Activated CD8-positive, alpha-beta T cell treated with anti-CD3 and anti-CD28 coated beads, Interleukin-2, amount 10 ng/mL, durations not matched to agents 7 days and 5 days (primary cell): ENCODE measurements at regions not wholly inside any gene's neighbourhood (a gene's known extent, or its start where the extent isn't known, plus 50 kb on each side); places are given as distances from the start of the nearest gene placed in this dataset.

ENCODE experiments used
- ATAC-seq: fragments of 150-1000 bp; cut with Tn5 transposase; one replicate; pipeline ENCODE4 v1.10.0; 2021; ENCODE audit warnings: moderate library complexity
- CTCF ChIA-PET: fragments of 350-600 bp; sonication (Branson Sonifier 250); formaldehyde crosslinking; loops from one replicate; lab custom pipeline; 2021; ENCODE audit warnings: antibody characterized with exemption; lab: Charles Lee
- POLR2A ChIA-PET: fragments of 350-600 bp; sonication (Branson Sonifier 250); formaldehyde crosslinking; loops from one replicate; lab custom pipeline; 2021; ENCODE audit warnings: antibody characterized with exemption; lab: Charles Lee
- DNase-seq: peaks from one replicate; pipeline ENCODE4 v3.0.0-alpha.2; 2020
- H3K27ac Mint-ChIP-seq: one replicate; pipeline ENCODE4 v1.8.0; 2021; ENCODE audit warnings: mild to moderate bottlenecking, mixed read lengths
- H3K27me3 Mint-ChIP-seq: one replicate; pipeline ENCODE4 v1.8.0; 2021; ENCODE audit warnings: low read depth, mixed read lengths
- H3K36me3 Mint-ChIP-seq: one replicate; pipeline ENCODE4 v1.8.0; 2021; ENCODE audit warnings: low read depth, mixed read lengths
- H3K4me1 Mint-ChIP-seq: one replicate; pipeline ENCODE4 v1.8.0; 2021; ENCODE audit warnings: low read depth, mixed read lengths
- H3K4me3 Mint-ChIP-seq: one replicate; pipeline ENCODE4 v1.8.0; 2021; ENCODE audit warnings: mild to moderate bottlenecking, mixed read lengths
- H3K9me3 Mint-ChIP-seq: one replicate; pipeline ENCODE4 v1.8.0; 2022; ENCODE audit warnings: mixed read lengths; ENCODE audit not compliant: insufficient read depth

GRCh38 chr16:13665876-13666275, 254.1 kb upstream of the ERCC4 start:
- Mint-ChIP-seq H3K36me3 (no peaks in the 10 kb centered on the region), H3K4me1 (no peaks in the 10 kb centered on the region), H3K9me3 (peaks cover 3% of the 10 kb centered on the region), H3K27me3 (no peaks in the 10 kb centered on the region), H3K27ac (no peak overlapping the region), H3K4me3 (no peak overlapping the region)
- POLR2A ChIA-PET, result no interaction called here
- DNase-seq (no peak), ATAC-seq (no peak)
- CTCF ChIA-PET, result no interaction called here

- ATAC-seq (no peak), DNase-seq (no peak)
- no peaks in the 10 kb centered on the region for H3K9me3 Mint-ChIP-seq
- no peak overlapping the region for H3K4me3 Mint-ChIP-seq
- ChIA-PET POLR2A (no interaction called here), CTCF (no interaction called here)
- no peaks in the 10 kb centered on the region for H3K36me3 Mint-ChIP-seq
- no peaks in the 10 kb centered on the region for H3K4me1 Mint-ChIP-seq
- no peaks in the 10 kb centered on the region for H3K27me3 Mint-ChIP-seq
- no peak overlapping the region for H3K27ac Mint-ChIP-seq
Observed at GRCh38 chr16:13672196-13672595, 247.8 kb upstream of the ERCC4 start.

GRCh38 chr16:13680021-13680889, 239.7 kb upstream of the ERCC4 start:
- ATAC-seq, result no peak
- Mint-ChIP-seq H3K27ac (no peak overlapping the region), H3K9me3 (no peaks in the 10 kb centered on the region), H3K4me1 (no peaks in the 10 kb centered on the region), H3K4me3 (no peak overlapping the region), H3K36me3 (no peaks in the 10 kb centered on the region), H3K27me3 (no peaks in the 10 kb centered on the region)
- CTCF ChIA-PET, result no interaction called here
- POLR2A ChIA-PET, result no interaction called here
- DNase-seq, result no peak

GRCh38 chr16:13684819-13685563, 235.0 kb upstream of the ERCC4 start:
- no peaks in the 10 kb centered on the region for H3K4me1 Mint-ChIP-seq
- no peak overlapping the region for H3K27ac Mint-ChIP-seq
- H3K36me3 Mint-ChIP-seq, result no peaks in the 10 kb centered on the region
- ChIA-PET POLR2A (no interaction called here), CTCF (no interaction called here)
- no peaks in the 10 kb centered on the region for H3K27me3 Mint-ChIP-seq
- DNase-seq, result no peak
- no peak overlapping the region for H3K4me3 Mint-ChIP-seq
- ATAC-seq, result no peak
- peaks cover 3% of the 10 kb centered on the region for H3K9me3 Mint-ChIP-seq

- peaks cover 18% of the 10 kb centered on the region for H3K9me3 Mint-ChIP-seq
- CTCF ChIA-PET, result no interaction called here
- DNase-seq, result no peak
- no peak overlapping the region for H3K27ac Mint-ChIP-seq
- no peaks in the 10 kb centered on the region for H3K27me3 Mint-ChIP-seq
- ATAC-seq, result no peak
- POLR2A ChIA-PET, result no interaction called here
- H3K4me3 Mint-ChIP-seq, result no peak overlapping the region
- H3K36me3 Mint-ChIP-seq, result no peaks in the 10 kb centered on the region
- no peaks in the 10 kb centered on the region for H3K4me1 Mint-ChIP-seq
Observed at GRCh38 chr16:13696017-13696416, 223.9 kb upstream of the ERCC4 start.

- Mint-ChIP-seq H3K9me3 (peaks cover 22% of the 10 kb centered on the region), H3K36me3 (no peaks in the 10 kb centered on the region), H3K27ac (no peak overlapping the region), H3K4me3 (no peak overlapping the region), H3K4me1 (no peaks in the 10 kb centered on the region), H3K27me3 (no peaks in the 10 kb centered on the region)
- ATAC-seq (no peak), DNase-seq (no peak)
- CTCF ChIA-PET, result no interaction called here
- POLR2A ChIA-PET, result no interaction called here
Observed at GRCh38 chr16:13697013-13697412, 222.9 kb upstream of the ERCC4 start.

GRCh38 chr16:13697568-13697967, 222.4 kb upstream of the ERCC4 start:
- Mint-ChIP-seq H3K36me3 (no peaks in the 10 kb centered on the region), H3K9me3 (peaks cover 22% of the 10 kb centered on the region), H3K4me1 (no peaks in the 10 kb centered on the region), H3K4me3 (no peak overlapping the region), H3K27ac (no peak overlapping the region), H3K27me3 (no peaks in the 10 kb centered on the region)
- CTCF ChIA-PET, result no interaction called here
- no peak for ATAC-seq
- DNase-seq, result no peak
- POLR2A ChIA-PET, result no interaction called here

GRCh38 chr16:13702614-13703013, 217.3 kb upstream of the ERCC4 start:
- ChIA-PET CTCF (no interaction called here), POLR2A (no interaction called here)
- peaks cover 20% of the 10 kb centered on the region for H3K9me3 Mint-ChIP-seq
- H3K36me3 Mint-ChIP-seq, result no peaks in the 10 kb centered on the region
- no peaks in the 10 kb centered on the region for H3K4me1 Mint-ChIP-seq
- H3K27me3 Mint-ChIP-seq, result no peaks in the 10 kb centered on the region
- ATAC-seq (no peak), DNase-seq (no peak)
- H3K4me3 Mint-ChIP-seq, result no peak overlapping the region
- H3K27ac Mint-ChIP-seq, result no peak overlapping the region

- DNase-seq (no peak), ATAC-seq (no peak)
- H3K36me3 Mint-ChIP-seq, result no peaks in the 10 kb centered on the region
- peaks cover 10% of the 10 kb centered on the region for H3K9me3 Mint-ChIP-seq
- ChIA-PET CTCF (no interaction called here), POLR2A (no interaction called here)
- H3K4me1 Mint-ChIP-seq, result no peaks in the 10 kb centered on the region
- no peak overlapping the region for H3K27ac Mint-ChIP-seq
- no peak overlapping the region for H3K4me3 Mint-ChIP-seq
- H3K27me3 Mint-ChIP-seq, result no peaks in the 10 kb centered on the region
Observed at GRCh38 chr16:13708347-13709120, 211.4 kb upstream of the ERCC4 start.

- DNase-seq, result no peak
- ChIA-PET CTCF (no interaction called here), POLR2A (no interaction called here)
- Mint-ChIP-seq H3K4me3 (no peak overlapping the region), H3K9me3 (no peaks in the 10 kb centered on the region), H3K4me1 (no peaks in the 10 kb centered on the region), H3K27ac (no peak overlapping the region), H3K36me3 (no peaks in the 10 kb centered on the region), H3K27me3 (no peaks in the 10 kb centered on the region)
- ATAC-seq, result no peak
Observed at GRCh38 chr16:13718748-13719147, 201.2 kb upstream of the ERCC4 start.

- ATAC-seq, result no peak
- POLR2A ChIA-PET, result no interaction called here
- Mint-ChIP-seq H3K4me1 (no peaks in the 10 kb centered on the region), H3K4me3 (no peak overlapping the region), H3K36me3 (no peaks in the 10 kb centered on the region), H3K27me3 (no peaks in the 10 kb centered on the region), H3K27ac (no peak overlapping the region), H3K9me3 (peaks cover 18% of the 10 kb centered on the region)
- CTCF ChIA-PET, result no interaction called here
- DNase-seq, result no peak
Observed at GRCh38 chr16:13727943-13728342, 192.0 kb upstream of the ERCC4 start.

GRCh38 chr16:13733561-13733960, 186.4 kb upstream of the ERCC4 start:
- CTCF ChIA-PET, result no interaction called here
- no peaks in the 10 kb centered on the region for H3K36me3 Mint-ChIP-seq
- ATAC-seq (no peak), DNase-seq (no peak)
- H3K9me3 Mint-ChIP-seq, result peaks cover 1% of the 10 kb centered on the region
- H3K4me3 Mint-ChIP-seq, result no peak overlapping the region
- no peaks in the 10 kb centered on the region for H3K4me1 Mint-ChIP-seq
- no peaks in the 10 kb centered on the region for H3K27me3 Mint-ChIP-seq
- no peak overlapping the region for H3K27ac Mint-ChIP-seq
- POLR2A ChIA-PET, result no interaction called here
